ENCODE measurements at regions not wholly inside any gene's neighbourhood (a gene's known extent, or its start where the extent isn't known, plus 50 kb on each side); places are given as distances from the start of the nearest gene placed in this dataset.

- TF ChIP-seq CTCF (conservative IDR thresholded peaks at IDR 0.05; ENCODE audit: low read depth in 2 of 2) = no peak
- no peak for TF ChIP-seq REST (IDR thresholded peaks at IDR 0.05; ENCODE audit: unreplicated experiment)
- TF ChIP-seq POLR2AphosphoS5 (IDR thresholded peaks at IDR 0.05; ENCODE audit: low read depth) = no peak
- TF ChIP-seq EZH2 (IDR thresholded peaks at IDR 0.05; ENCODE audit: low read depth, unreplicated experiment) = no peak
- no peak for TF ChIP-seq ETS1 (IDR thresholded peaks at IDR 0.05)
- no peak for TF ChIP-seq EZH2phosphoT487 (IDR thresholded peaks at IDR 0.05; ENCODE audit: unreplicated experiment)
- no peak for TF ChIP-seq CREB1 (CRISPR knock-in tag; IDR thresholded peaks at IDR 0.05; ENCODE audit: low read depth)
- no peak for TF ChIP-seq JUNB (IDR thresholded peaks at IDR 0.05; ENCODE audit: unreplicated experiment)
- TF ChIP-seq ZNF114 (CRISPR knock-in tag; IDR thresholded peaks at IDR 0.05) = no peak
- TF ChIP-seq STAT1 (IDR thresholded peaks at IDR 0.05; ENCODE audit: unreplicated experiment) = no peak
- peak; percentile 58; the same call in 1 of the 2 replicates for TF ChIP-seq ZNF462 (CRISPR knock-in tag; IDR thresholded peaks at IDR 0.05)
- no peak for TF ChIP-seq NANOG (IDR thresholded peaks at IDR 0.05; ENCODE audit: borderline replicate concordance)
Measured at GRCh38 chr2:109700680-109701274, 86.6 kb downstream of the SOWAHC start.
